ENCODE measurements at regions not wholly inside any gene's neighbourhood (a gene's known extent, or its start where the extent isn't known, plus 50 kb on each side); places are given as distances from the start of the nearest gene placed in this dataset.

DNA sequence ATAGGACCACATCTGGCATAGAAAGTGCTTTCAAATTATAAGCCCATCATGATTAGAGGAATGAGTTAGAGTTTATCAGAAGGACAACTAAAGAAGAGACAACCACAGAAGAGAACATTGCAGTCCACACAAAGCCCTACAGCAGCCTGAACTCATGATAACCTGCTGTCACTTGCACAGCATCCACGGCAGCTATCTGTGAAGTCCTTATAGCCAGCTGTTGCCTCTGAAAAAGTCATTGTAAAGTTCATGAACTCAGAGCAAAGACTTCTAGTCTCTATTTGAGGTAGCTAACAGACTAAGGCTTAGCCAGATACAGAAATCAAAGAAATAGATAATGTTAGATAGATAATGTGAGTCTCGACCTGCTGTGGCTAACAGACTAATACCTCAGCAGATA lies 450.0 kb downstream of the KLF5 start:
- TF ChIP-seq, protein P1, sequence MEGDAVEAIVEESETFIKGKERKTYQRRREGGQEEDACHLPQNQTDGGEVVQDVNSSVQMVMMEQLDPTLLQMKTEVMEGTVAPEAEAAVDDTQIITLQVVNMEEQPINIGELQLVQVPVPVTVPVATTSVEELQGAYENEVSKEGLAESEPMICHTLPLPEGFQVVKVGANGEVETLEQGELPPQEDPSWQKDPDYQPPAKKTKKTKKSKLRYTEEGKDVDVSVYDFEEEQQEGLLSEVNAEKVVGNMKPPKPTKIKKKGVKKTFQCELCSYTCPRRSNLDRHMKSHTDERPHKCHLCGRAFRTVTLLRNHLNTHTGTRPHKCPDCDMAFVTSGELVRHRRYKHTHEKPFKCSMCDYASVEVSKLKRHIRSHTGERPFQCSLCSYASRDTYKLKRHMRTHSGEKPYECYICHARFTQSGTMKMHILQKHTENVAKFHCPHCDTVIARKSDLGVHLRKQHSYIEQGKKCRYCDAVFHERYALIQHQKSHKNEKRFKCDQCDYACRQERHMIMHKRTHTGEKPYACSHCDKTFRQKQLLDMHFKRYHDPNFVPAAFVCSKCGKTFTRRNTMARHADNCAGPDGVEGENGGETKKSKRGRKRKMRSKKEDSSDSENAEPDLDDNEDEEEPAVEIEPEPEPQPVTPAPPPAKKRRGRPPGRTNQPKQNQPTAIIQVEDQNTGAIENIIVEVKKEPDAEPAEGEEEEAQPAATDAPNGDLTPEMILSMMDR (IDR thresholded peaks at IDR 0.05; ENCODE audit: unreplicated experiment): no peak
- no peak for DNase-seq (ENCODE audit: unreplicated experiment)
- Mint-ChIP-seq H3K27me3 (ENCODE audit: insufficient read depth, unreplicated experiment) (no peaks in the 10 kb centered on the region), H3K36me3 (ENCODE audit: insufficient read depth, unreplicated experiment) (no peaks in the 10 kb centered on the region), H3K27ac (ENCODE audit: low read depth, unreplicated experiment) (no peak overlapping the region), H3K4me3 (ENCODE audit: unreplicated experiment) (no peak overlapping the region), H3K4me1 (ENCODE audit: insufficient read depth, unreplicated experiment) (no peaks in the 10 kb centered on the region), H3K9me3 (ENCODE audit: unreplicated experiment) (peaks cover 8% of the 10 kb centered on the region)
- BruUV-seq (replicated peaks): no TSS peak
- ChIA-PET CTCF (interaction anchor here (0.6 kb wide), 1 partner anchor 86 kb away, joined by 3 read pairs; no protein-coding TSS in a partner anchor), POLR2A (no interaction called here)
- intact Hi-C loops (cut with micrococcal nuclease): no loop called here

DNA sequence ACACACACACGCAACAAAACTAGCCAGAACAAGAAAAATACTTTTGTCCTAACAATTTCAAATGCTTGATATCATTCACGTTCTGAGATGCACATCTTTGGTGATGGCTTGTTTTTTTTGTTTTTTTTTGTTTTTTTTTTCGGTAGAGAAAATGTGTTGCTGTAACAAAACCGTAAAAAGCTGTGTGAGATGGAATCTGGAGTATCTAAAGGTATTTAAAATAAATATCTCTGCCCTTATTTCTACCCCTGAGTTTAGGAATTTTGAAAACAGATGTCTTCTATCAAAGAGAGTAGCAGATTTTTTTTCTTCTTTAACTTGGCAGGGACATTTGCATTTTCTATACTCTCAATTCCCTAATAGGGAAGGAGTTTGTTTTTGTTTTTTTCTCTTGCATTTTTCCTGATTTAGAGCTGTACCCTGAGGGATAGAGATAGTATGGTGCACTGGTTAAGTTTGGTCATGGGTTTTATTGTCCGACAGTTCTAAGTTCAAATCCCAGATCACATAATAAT lies 446.6 kb downstream of the KLF5 start:
- TF ChIP-seq, protein P1 (IDR thresholded peaks at IDR 0.05; ENCODE audit: unreplicated experiment): no peak
- H3K9me3 Mint-ChIP-seq (ENCODE audit: unreplicated experiment): no peaks in the 10 kb centered on the region
- DNase-seq (ENCODE audit: unreplicated experiment): no peak
- no peaks in the 10 kb centered on the region for H3K36me3 Mint-ChIP-seq (ENCODE audit: insufficient read depth, unreplicated experiment)
- CTCF ChIA-PET: no interaction called here
- BruUV-seq (replicated peaks): no TSS peak
- intact Hi-C loops (cut with micrococcal nuclease): no loop called here
- no peaks in the 10 kb centered on the region for H3K4me1 Mint-ChIP-seq (ENCODE audit: insufficient read depth, unreplicated experiment)
- no peak overlapping the region for H3K27ac Mint-ChIP-seq (ENCODE audit: low read depth, unreplicated experiment)
- POLR2A ChIA-PET: interaction anchor here (0.6 to 1.1 kb wide), 3 partner anchors 14 to 133 kb away, joined by 3 to 4 read pairs (median 3); no protein-coding TSS in a partner anchor
- H3K4me3 Mint-ChIP-seq (ENCODE audit: unreplicated experiment): no peak overlapping the region
- no peaks in the 10 kb centered on the region for H3K27me3 Mint-ChIP-seq (ENCODE audit: insufficient read depth, unreplicated experiment)

DNA sequence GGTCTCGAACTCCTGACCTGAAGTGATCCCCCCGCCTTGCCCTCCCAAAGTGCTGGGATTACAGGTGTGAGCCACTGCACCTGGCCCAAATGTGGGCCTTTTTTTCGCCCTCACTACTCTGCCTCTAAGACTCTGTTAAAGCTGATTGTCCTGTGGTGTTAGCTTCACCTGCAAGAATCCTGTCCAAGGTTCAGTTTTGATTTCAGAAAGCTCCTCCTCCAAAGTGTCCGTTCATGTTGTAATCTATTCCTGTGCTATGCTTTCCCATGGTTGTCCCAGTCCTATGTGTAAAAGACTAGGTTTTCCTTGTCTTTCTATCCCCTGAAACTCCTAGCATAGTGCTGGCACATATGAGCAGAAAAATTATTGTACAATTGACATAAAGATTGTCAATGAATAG lies 440.9 kb downstream of the KLF5 start:
- no TSS peak for BruUV-seq (replicated peaks)

DNA sequence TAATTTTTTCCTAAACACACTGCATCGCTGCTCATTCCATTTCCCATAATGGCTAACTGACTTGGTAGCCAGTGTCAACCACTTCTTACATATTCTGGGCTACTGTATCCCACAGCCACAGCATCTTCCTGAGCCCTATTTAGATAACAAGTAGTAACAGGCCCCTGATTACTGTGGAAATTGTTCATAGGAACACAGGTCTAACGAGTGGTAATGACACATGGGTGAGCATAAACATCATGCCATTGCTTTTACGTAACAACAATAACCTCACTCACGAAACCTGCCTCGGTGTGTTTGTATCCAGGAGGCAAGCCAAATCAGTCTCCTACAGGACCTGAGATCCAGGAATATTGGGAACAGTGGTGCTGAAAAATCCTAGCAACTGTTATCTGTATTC lies 438.6 kb downstream of the KLF5 start:
- Mint-ChIP-seq H3K36me3 (ENCODE audit: insufficient read depth, unreplicated experiment) (peaks cover 6% of the 10 kb centered on the region), H3K27ac (ENCODE audit: low read depth, unreplicated experiment) (peak overlapping the region; percentile 9), H3K4me3 (ENCODE audit: unreplicated experiment) (no peak overlapping the region), H3K9me3 (ENCODE audit: unreplicated experiment) (no peaks in the 10 kb centered on the region), H3K27me3 (ENCODE audit: insufficient read depth, unreplicated experiment) (no peaks in the 10 kb centered on the region), H3K4me1 (ENCODE audit: insufficient read depth, unreplicated experiment) (peaks cover 4% of the 10 kb centered on the region)
- CTCF ChIA-PET: interaction anchor here (0.6 kb wide), 1 partner anchor 12 kb away, joined by 3 read pairs; no protein-coding TSS in a partner anchor
- peak; percentile 28 for DNase-seq (ENCODE audit: unreplicated experiment)
- BruUV-seq (replicated peaks): no TSS peak
- intact Hi-C loops (cut with micrococcal nuclease): no loop called here
- POLR2A ChIA-PET: interaction anchor here (0.6 to 1.7 kb wide), 2 partner anchors 14 to 19 kb away, joined by 3 to 5 read pairs; no protein-coding TSS in a partner anchor
- TF ChIP-seq, protein P1 (IDR thresholded peaks at IDR 0.05; ENCODE audit: unreplicated experiment): no peak

More for the DNA sequence above, 440.9 kb downstream of the KLF5 start:
- TF ChIP-seq, protein P1 (IDR thresholded peaks at IDR 0.05; ENCODE audit: unreplicated experiment): no peak
- no peak for DNase-seq (ENCODE audit: unreplicated experiment)
- ChIA-PET CTCF (no interaction called here), POLR2A (interaction anchor here (0.6 kb wide), 1 partner anchor 539 kb away, joined by 3 read pairs; no protein-coding TSS in a partner anchor)
- H3K4me3 Mint-ChIP-seq (ENCODE audit: unreplicated experiment): no peak overlapping the region
- no peak overlapping the region for H3K27ac Mint-ChIP-seq (ENCODE audit: low read depth, unreplicated experiment)
- intact Hi-C loops (cut with micrococcal nuclease): no loop called here
- H3K36me3 Mint-ChIP-seq (ENCODE audit: insufficient read depth, unreplicated experiment): peaks cover 6% of the 10 kb centered on the region
- no peaks in the 10 kb centered on the region for H3K27me3 Mint-ChIP-seq (ENCODE audit: insufficient read depth, unreplicated experiment)
- H3K9me3 Mint-ChIP-seq (ENCODE audit: unreplicated experiment): no peaks in the 10 kb centered on the region
- no peaks in the 10 kb centered on the region for H3K4me1 Mint-ChIP-seq (ENCODE audit: insufficient read depth, unreplicated experiment)
